ENCODE measurements at regions not wholly inside any gene's neighbourhood (a gene's known extent, or its start where the extent isn't known, plus 50 kb on each side); places are given as distances from the start of the nearest gene placed in this dataset.

- Histone ChIP-seq H3K4me1 (ENCODE audit: control insufficient read depth, insufficient read depth, low read length, poor library complexity, severe bottlenecking) (no peaks in the 10 kb centered on the region), H3K27ac (ENCODE audit: insufficient read depth, low read length, poor library complexity, severe bottlenecking) (no peak overlapping the region), H3K9me3 (ENCODE audit: control insufficient read depth in 2 of 2, low read length in 2 of 2) (no peaks in the 10 kb centered on the region), H3K36me3 (ENCODE audit: control insufficient read depth, insufficient read depth, low read length) (no peaks in the 10 kb centered on the region), H3K4me3 (ENCODE audit: low read depth, low read length) (no peak overlapping the region), H3K27me3 (ENCODE audit: control insufficient read depth, insufficient read depth, low read length) (no peaks in the 10 kb centered on the region)
- ATAC-seq (ENCODE audit: low read depth in 2 of 2): no peak
- Mint-ChIP-seq H3K4me1 (no peaks in the 10 kb centered on the region), H3K4me3 (no peak overlapping the region), H3K9me3 (peaks cover 0 to 3% (median 0%) of the 10 kb centered on the region in 7 donors), H3K27ac (no peak overlapping the region), H3K36me3 (no peaks in the 10 kb centered on the region), H3K27me3 (no peaks in the 10 kb centered on the region)
- DNase-seq: no peak
Measured at GRCh38 chr3:105944721-105945120, 75.9 kb upstream of the CBLB start.

GRCh38 chr3:105948101-105948500, 79.3 kb upstream of the CBLB start:
- H3K9me3 ChIP-seq (ENCODE audit: control insufficient read depth in 2 of 2, low read length in 2 of 2): no peaks in the 10 kb centered on the region
- no peaks in the 10 kb centered on the region for H3K27me3 ChIP-seq (ENCODE audit: control insufficient read depth, insufficient read depth, low read length)
- no peaks in the 10 kb centered on the region for H3K4me1 Mint-ChIP-seq
- DNase-seq: no peak
- peaks cover 0 to 1% (median 0%) of the 10 kb centered on the region in 7 donors for H3K9me3 Mint-ChIP-seq
- no peak overlapping the region for H3K4me3 ChIP-seq (ENCODE audit: low read depth, low read length)
- H3K36me3 Mint-ChIP-seq: no peaks in the 10 kb centered on the region
- H3K27me3 Mint-ChIP-seq: no peaks in the 10 kb centered on the region
- H3K4me1 ChIP-seq (ENCODE audit: control insufficient read depth, insufficient read depth, low read length, poor library complexity, severe bottlenecking): no peaks in the 10 kb centered on the region
- H3K36me3 ChIP-seq (ENCODE audit: control insufficient read depth, insufficient read depth, low read length): no peaks in the 10 kb centered on the region
- H3K27ac ChIP-seq (ENCODE audit: insufficient read depth, low read length, poor library complexity, severe bottlenecking): no peak overlapping the region
- no peak overlapping the region for H3K27ac Mint-ChIP-seq
- no peak overlapping the region for H3K4me3 Mint-ChIP-seq
- no peak for ATAC-seq (ENCODE audit: low read depth in 2 of 2)

- Mint-ChIP-seq H3K27ac (peak overlapping the region in 2 of 3 donors; percentile 29 to 45), H3K27me3 (no peaks in the 10 kb centered on the region), H3K4me3 (no peak overlapping the region), H3K36me3 (no peaks in the 10 kb centered on the region), H3K4me1 (no peaks in the 10 kb centered on the region), H3K9me3 (peaks cover 0 to 4% (median 0%) of the 10 kb centered on the region in 7 donors)
- Histone ChIP-seq H3K27me3 (ENCODE audit: control insufficient read depth, insufficient read depth, low read length) (no peaks in the 10 kb centered on the region), H3K4me1 (ENCODE audit: control insufficient read depth, insufficient read depth, low read length, poor library complexity, severe bottlenecking) (no peaks in the 10 kb centered on the region), H3K27ac (ENCODE audit: insufficient read depth, low read length, poor library complexity, severe bottlenecking) (no peak overlapping the region), H3K36me3 (ENCODE audit: control insufficient read depth, insufficient read depth, low read length) (no peaks in the 10 kb centered on the region), H3K4me3 (ENCODE audit: low read depth, low read length) (no peak overlapping the region), H3K9me3 (ENCODE audit: control insufficient read depth in 2 of 2, low read length in 2 of 2) (no peaks in the 10 kb centered on the region)
- DNase-seq (no peak), ATAC-seq (ENCODE audit: low read depth in 2 of 2) (no peak)
Measured at GRCh38 chr3:105950881-105951600, 82.2 kb upstream of the CBLB start.

GRCh38 chr3:105953831-105954230, 85.0 kb upstream of the CBLB start:
- ATAC-seq (ENCODE audit: low read depth in 2 of 2): no peak
- H3K27ac ChIP-seq (ENCODE audit: insufficient read depth, low read length, poor library complexity, severe bottlenecking): no peak overlapping the region
- no peaks in the 10 kb centered on the region for H3K36me3 ChIP-seq (ENCODE audit: control insufficient read depth, insufficient read depth, low read length)
- DNase-seq: no peak
- H3K4me3 ChIP-seq (ENCODE audit: low read depth, low read length): no peak overlapping the region
- H3K27me3 Mint-ChIP-seq: no peaks in the 10 kb centered on the region
- H3K27ac Mint-ChIP-seq: no peak overlapping the region
- peaks cover 0 to 4% (median 0%) of the 10 kb centered on the region in 7 donors for H3K9me3 Mint-ChIP-seq
- H3K36me3 Mint-ChIP-seq: no peaks in the 10 kb centered on the region
- no peaks in the 10 kb centered on the region for H3K4me1 ChIP-seq (ENCODE audit: control insufficient read depth, insufficient read depth, low read length, poor library complexity, severe bottlenecking)
- H3K4me1 Mint-ChIP-seq: no peaks in the 10 kb centered on the region
- no peak overlapping the region for H3K4me3 Mint-ChIP-seq
- H3K9me3 ChIP-seq (ENCODE audit: control insufficient read depth in 2 of 2, low read length in 2 of 2): no peaks in the 10 kb centered on the region
- peaks cover 2% of the 10 kb centered on the region for H3K27me3 ChIP-seq (ENCODE audit: control insufficient read depth, insufficient read depth, low read length)

DNA sequence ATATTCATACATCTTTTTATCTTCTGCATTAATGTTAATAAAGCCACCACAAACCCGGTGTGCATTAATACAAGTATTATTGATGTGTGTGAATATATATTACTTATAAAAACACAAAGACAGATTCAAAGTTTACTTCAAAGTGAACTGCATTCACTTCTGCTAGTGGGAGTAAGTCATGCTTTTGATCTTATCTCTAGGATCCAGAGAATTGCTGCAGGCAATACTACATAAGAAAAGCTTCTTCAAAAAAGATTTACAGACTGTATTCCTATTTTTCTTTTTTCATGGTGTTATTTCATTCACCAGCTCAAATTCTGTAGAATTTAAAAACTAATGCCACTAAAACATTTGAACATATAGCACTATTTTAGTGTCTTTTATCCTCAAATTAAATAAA, 87.5 kb upstream of the CBLB start:
- Mint-ChIP-seq H3K27ac (no peak overlapping the region), H3K9me3 (peaks cover 0 to 4% (median 0%) of the 10 kb centered on the region in 7 donors), H3K4me3 (no peak overlapping the region), H3K4me1 (no peaks in the 10 kb centered on the region), H3K36me3 (no peaks in the 10 kb centered on the region), H3K27me3 (no peaks in the 10 kb centered on the region)
- ATAC-seq (ENCODE audit: low read depth in 2 of 2): no peak
- no peak for DNase-seq
- Histone ChIP-seq H3K27me3 (ENCODE audit: control insufficient read depth, insufficient read depth, low read length) (peaks cover 2% of the 10 kb centered on the region), H3K9me3 (ENCODE audit: control insufficient read depth in 2 of 2, low read length in 2 of 2) (no peaks in the 10 kb centered on the region), H3K4me3 (ENCODE audit: low read depth, low read length) (no peak overlapping the region), H3K4me1 (ENCODE audit: control insufficient read depth, insufficient read depth, low read length, poor library complexity, severe bottlenecking) (no peaks in the 10 kb centered on the region), H3K36me3 (ENCODE audit: control insufficient read depth, insufficient read depth, low read length) (no peaks in the 10 kb centered on the region), H3K27ac (ENCODE audit: insufficient read depth, low read length, poor library complexity, severe bottlenecking) (no peak overlapping the region)

GRCh38 chr3:105957722-105958121, 88.9 kb upstream of the CBLB start:
- Mint-ChIP-seq H3K9me3 (peaks cover 0 to 4% (median 0%) of the 10 kb centered on the region in 7 donors), H3K36me3 (no peaks in the 10 kb centered on the region)
- ATAC-seq (ENCODE audit: low read depth in 2 of 2): no peak

DNA sequence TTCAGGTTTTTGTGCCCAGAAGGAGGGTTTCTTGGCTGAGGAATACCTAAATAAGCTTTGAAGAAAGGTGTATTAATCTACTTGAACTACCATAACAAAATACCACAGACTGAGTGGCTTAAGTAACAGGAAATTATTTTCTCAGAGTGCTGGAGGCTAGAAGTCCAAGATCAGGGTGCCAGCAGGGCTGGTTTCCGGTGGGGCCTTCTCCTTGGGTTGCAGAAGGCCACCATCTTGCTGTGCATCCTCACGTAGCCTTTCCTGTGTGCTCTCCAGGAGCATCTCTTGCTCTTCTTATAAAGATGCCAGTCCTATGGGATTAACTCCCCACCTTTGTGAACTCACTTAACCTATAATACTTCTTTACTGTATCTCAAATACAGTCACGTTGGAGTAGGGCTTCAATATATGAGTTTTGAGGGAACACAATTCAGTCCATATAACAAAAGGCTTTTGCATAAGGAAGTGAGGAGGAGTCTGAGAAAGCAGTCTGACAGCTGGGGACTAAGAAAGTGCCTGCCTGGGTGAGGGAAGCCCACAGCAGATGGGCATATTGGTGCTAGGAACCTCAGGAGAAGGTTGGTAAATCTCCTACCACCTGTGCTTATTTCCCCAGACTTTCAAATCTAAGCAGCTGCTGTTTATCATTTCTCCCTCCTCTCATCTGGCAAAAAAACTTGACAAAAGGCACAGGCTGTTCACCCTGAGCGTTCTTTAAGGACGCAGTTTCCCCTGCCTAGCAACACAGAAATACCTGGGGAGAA, 89.6 kb upstream of the CBLB start:
- H3K9me3 ChIP-seq (ENCODE audit: control insufficient read depth in 2 of 2, low read length in 2 of 2): no peaks in the 10 kb centered on the region
- peak overlapping the region in 1 of 3 donors; percentile 34 for H3K27ac Mint-ChIP-seq
- DNase-seq: no peak
- no peaks in the 10 kb centered on the region for H3K4me1 ChIP-seq (ENCODE audit: control insufficient read depth, insufficient read depth, low read length, poor library complexity, severe bottlenecking)
- H3K27me3 Mint-ChIP-seq: no peaks in the 10 kb centered on the region
- H3K36me3 Mint-ChIP-seq: no peaks in the 10 kb centered on the region
- no peaks in the 10 kb centered on the region for H3K36me3 ChIP-seq (ENCODE audit: control insufficient read depth, insufficient read depth, low read length)
- no peak overlapping the region for H3K4me3 ChIP-seq (ENCODE audit: low read depth, low read length)
- H3K9me3 Mint-ChIP-seq: peaks cover 0 to 4% (median 0%) of the 10 kb centered on the region in 7 donors
- no peak overlapping the region for H3K4me3 Mint-ChIP-seq
- H3K27me3 ChIP-seq (ENCODE audit: control insufficient read depth, insufficient read depth, low read length): peaks cover 2% of the 10 kb centered on the region
- no peak for ATAC-seq (ENCODE audit: low read depth in 2 of 2)
- no peak overlapping the region for H3K27ac ChIP-seq (ENCODE audit: insufficient read depth, low read length, poor library complexity, severe bottlenecking)
- H3K4me1 Mint-ChIP-seq: no peaks in the 10 kb centered on the region

More at GRCh38 chr3:105957722-105958121, 88.9 kb upstream of the CBLB start:
- Mint-ChIP-seq H3K4me3 (no peak overlapping the region), H3K27ac (no peak overlapping the region), H3K27me3 (no peaks in the 10 kb centered on the region), H3K4me1 (no peaks in the 10 kb centered on the region)
- no peaks in the 10 kb centered on the region for H3K36me3 ChIP-seq (ENCODE audit: control insufficient read depth, insufficient read depth, low read length)
- H3K4me1 ChIP-seq (ENCODE audit: control insufficient read depth, insufficient read depth, low read length, poor library complexity, severe bottlenecking): no peaks in the 10 kb centered on the region
- peaks cover 2% of the 10 kb centered on the region for H3K27me3 ChIP-seq (ENCODE audit: control insufficient read depth, insufficient read depth, low read length)
- no peak overlapping the region for H3K4me3 ChIP-seq (ENCODE audit: low read depth, low read length)
- DNase-seq: no peak
- H3K9me3 ChIP-seq (ENCODE audit: control insufficient read depth in 2 of 2, low read length in 2 of 2): no peaks in the 10 kb centered on the region
- H3K27ac ChIP-seq (ENCODE audit: insufficient read depth, low read length, poor library complexity, severe bottlenecking): no peak overlapping the region
